HepG2 (cell line): ENCODE measurements at regions not wholly inside any gene's neighbourhood (a gene's known extent, or its start where the extent isn't known, plus 50 kb on each side); places are given as distances from the start of the nearest gene placed in this dataset.

Experiments
- ATAC-seq: fragments of 200-7000 bp; cut with Tn5 transposase; 3 replicates; pipeline ENCODE4 v1.9.1; 2020; ENCODE audit warnings: mild to moderate bottlenecking, moderate library complexity
- BruUV-seq: library from RNA; stranded (reverse); fragments of 400-500 nt; replicated peaks from 2 replicates; lab custom pipeline; 2021; lab: Mats Ljungman, UMichigan
- CTCF ChIA-PET: fragments of 300-600 bp; formaldehyde crosslinking; extraction: SDS; loops from one replicate; lab custom pipeline; 2021; ENCODE audit warnings: low total read pairs, inconsistent platforms, low intra/inter-chr PET ratio; lab: Yijun Ruan, JAX
- POLR2A ChIA-PET: fragments of 350-600 bp; sonication (Branson Sonifier 250); formaldehyde crosslinking; loops from one replicate; lab custom pipeline; 2020; ENCODE audit warnings: antibody characterized with exemption, inconsistent platforms; lab: Yijun Ruan, JAX
- DNase-seq: peaks from one replicate; pipeline ENCODE4 v3.0.0-alpha.2; 2015; ENCODE audit warnings: low spot score
- FAIRE-seq: peaks from 3 replicates; lab custom pipeline; 2011; peaks lifted over from hg19 to GRCh38; lab: Jason Lieb, UNC
- H2AFZ ChIP-seq: one replicate; pipeline ENCODE4 v1.6.1; 2011; ENCODE audit warnings: low read length, inconsistent platforms
- H3K27ac ChIP-seq: fragments of 300-600 bp; 3 replicates; pipeline ENCODE4 v1.8.0; 2011; ENCODE audit warnings: mixed run types, mild to moderate bottlenecking, mixed read lengths, low read length, inconsistent platforms; ENCODE audit not compliant: insufficient read depth; ENCODE audit errors: extremely low read length
- H3K27me3 ChIP-seq, 2 experiments: fragments of 200-600 bp in 1 of 2; 2 replicates in 1 of 2; 3 replicates in 1 of 2; pipeline versions ENCODE4 v1.6.0 to v1.8.0; 2011; ENCODE audit warnings: low read length in 2 of 2, mild to moderate bottlenecking in 2 of 2, moderate library complexity in 2 of 2, inconsistent platforms in 1 of 2; ENCODE audit not compliant: insufficient read depth in 2 of 2, control insufficient read depth in 1 of 2
- H3K36me3 ChIP-seq, 2 experiments: fragments of 200-600 bp in 1 of 2; replicated peaks in 1 of 2; 2 replicates in 1 of 2; 3 replicates in 1 of 2; pipeline versions ENCODE4 v1.5.1 to v1.8.0; 2011; ENCODE audit warnings: low read length in 2 of 2, inconsistent platforms in 1 of 2; ENCODE audit not compliant: insufficient read depth in 2 of 2, control insufficient read depth in 1 of 2
- H3K4me1 ChIP-seq: 2 replicates; pipeline ENCODE4 v1.5.1; 2012; ENCODE audit warnings: low read length, inconsistent platforms; ENCODE audit not compliant: insufficient read depth
- H3K4me2 ChIP-seq: 2 replicates; pipeline ENCODE4 v1.6.0; 2011; ENCODE audit warnings: low read depth, low read length, inconsistent platforms
- H3K4me3 ChIP-seq, 3 experiments: fragments of 200-600 bp in 1 of 3; sonication (generic), shearing (Covaris generic) in 1 of 3; replicated peaks in 1 of 3; 2 replicates each; pipeline ENCODE4 v1.5.1; 2011 to 2016; ENCODE audit warnings: low read length in 3 of 3, inconsistent platforms in 2 of 3, low read depth in 2 of 3, mild to moderate bottlenecking in 2 of 3, control low read depth in 1 of 3, mixed read lengths in 1 of 3; ENCODE audit not compliant: insufficient read depth in 1 of 3
- H3K79me2 ChIP-seq: one replicate; pipeline ENCODE4 v1.6.1; 2011; ENCODE audit warnings: low read length, inconsistent platforms; ENCODE audit not compliant: insufficient read depth
- H3K9ac ChIP-seq: 2 replicates; pipeline ENCODE4 v1.6.0; 2011; ENCODE audit warnings: mild to moderate bottlenecking, low read depth, low read length, inconsistent platforms; ENCODE audit not compliant: insufficient read depth
- H3K9me3 ChIP-seq: 2 replicates; pipeline ENCODE4 v1.5.1; 2012; ENCODE audit warnings: mild to moderate bottlenecking, low read length
- H4K20me1 ChIP-seq: 2 replicates; pipeline ENCODE4 v1.6.0; 2011; ENCODE audit warnings: inconsistent platforms, mild to moderate bottlenecking, low read length, moderate library complexity; ENCODE audit not compliant: insufficient read depth
- CCDC6 ChIP-seq: sonication (generic); formaldehyde crosslinking; IDR thresholded peaks from 2 replicates; pipeline ENCODE4 v1.8.1; 2022; ENCODE audit warnings: mild to moderate bottlenecking, missing genetic modification reagents, moderate library complexity
- GATA4 ChIP-seq: sonication (generic); IDR thresholded peaks from 2 replicates; pipeline ENCODE4 v1.6.1; 2016; ENCODE audit warnings: antibody characterized with exemption, low read depth, borderline replicate concordance
- JUN ChIP-seq: sonication (generic); formaldehyde crosslinking; IDR thresholded peaks from 2 replicates; pipeline ENCODE4 v1.4.0; 2020; ENCODE audit warnings: mild to moderate bottlenecking, missing genetic modification reagents
- KAT8 ChIP-seq: IDR thresholded peaks from 2 replicates; pipeline ENCODE4 v1.6.1; 2016; ENCODE audit warnings: missing genetic modification reagents, missing compliant biosample characterization
- MXD3 ChIP-seq: IDR thresholded peaks from 2 replicates; pipeline ENCODE4 v1.6.1; 2016; ENCODE audit warnings: mild to moderate bottlenecking, missing biosample characterization, missing genetic modification reagents
- NR2F6 ChIP-seq, 2 experiments: IDR thresholded peaks; 2 replicates each; pipeline ENCODE4 v1.6.1; 2016; ENCODE audit warnings: antibody characterized with exemption in 1 of 2, mild to moderate bottlenecking in 1 of 2
- SKIL ChIP-seq: sonication (generic); formaldehyde crosslinking; IDR thresholded peaks from 2 replicates; pipeline ENCODE4 v1.8.0; 2022; ENCODE audit warnings: missing genetic modification reagents, mild to moderate bottlenecking, moderate library complexity, borderline replicate concordance
- SOX6 ChIP-seq, 2 experiments: fragments of 450-650 bp in 1 of 2; sonication (generic) in 1 of 2; formaldehyde crosslinking in 1 of 2; IDR thresholded peaks; 2 replicates each; pipeline versions ENCODE4 v1.4.0 to v1.6.1; 2017 to 2020; ENCODE audit warnings: antibody characterized with exemption in 1 of 2, mild to moderate bottlenecking in 1 of 2, missing genetic modification reagents in 1 of 2
- SP2 ChIP-seq: sonication (generic); formaldehyde crosslinking; IDR thresholded peaks from 2 replicates; pipeline ENCODE4 v1.5.1; 2020; ENCODE audit warnings: mild to moderate bottlenecking, missing genetic modification reagents
- SRSF9 ChIP-seq: fragments of 200-400 bp; formaldehyde crosslinking; IDR thresholded peaks from 2 replicates; pipeline ENCODE4 v1.6.1; 2018; ENCODE audit warnings: borderline replicate concordance, mild to moderate bottlenecking, low read depth, low read length; ENCODE audit not compliant: insufficient read depth, poor library complexity, severe bottlenecking
- TFE3 ChIP-seq: IDR thresholded peaks from 2 replicates; pipeline ENCODE4 v1.6.1; 2016
- TGIF2 ChIP-seq: IDR thresholded peaks from 2 replicates; pipeline ENCODE4 v1.6.1; 2016; ENCODE audit warnings: control low read depth, missing compliant biosample characterization
- USF2 ChIP-seq, 2 experiments: sonication (generic) in 1 of 2; formaldehyde crosslinking in 1 of 2; IDR thresholded peaks; 2 replicates each; pipeline versions ENCODE4 v1.5.1 to v1.6.1; 2011 to 2020; ENCODE audit warnings: borderline replicate concordance in 1 of 2, low read depth in 1 of 2, low read length in 1 of 2, mild to moderate bottlenecking in 1 of 2, missing genetic modification reagents in 1 of 2, moderate library complexity in 1 of 2
- ZBTB46 ChIP-seq: sonication (generic); formaldehyde crosslinking; IDR thresholded peaks from 2 replicates; pipeline ENCODE4 v1.4.0; 2020; ENCODE audit warnings: mild to moderate bottlenecking, missing genetic modification reagents, borderline replicate concordance
- ZNF251 ChIP-seq: sonication (generic); formaldehyde crosslinking; IDR thresholded peaks from 2 replicates; pipeline ENCODE4 v1.9.0; 2021; ENCODE audit warnings: mild to moderate bottlenecking, missing genetic modification reagents
- ZNF430 ChIP-seq: sonication (generic); formaldehyde crosslinking; IDR thresholded peaks from 2 replicates; pipeline ENCODE4 v1.9.0; 2021; ENCODE audit warnings: mild to moderate bottlenecking, missing genetic modification reagents
- ZNF564 ChIP-seq: sonication (generic); formaldehyde crosslinking; IDR thresholded peaks from 2 replicates; pipeline ENCODE4 v1.8.1; 2023; ENCODE audit warnings: mild to moderate bottlenecking, missing genetic modification reagents
- WGBS: methylation state at CpG from one replicate; pipeline ENCODE4 v1.1.6; 2017; ENCODE audit warnings: low lambda C conversion rate; 5-methylcytosine and 5-hydroxymethylcytosine counted together
- in situ Hi-C: cut with HindIII; loops from 2 replicates; pipeline ENCODE4 v1.10.0; 2017; ENCODE audit warnings: low pct_unique_long_range_greater_than_20kb; ENCODE audit not compliant: extremely low pct_ligation_motif_present
- intact Hi-C: fragments of 100-400 bp; cut with micrococcal nuclease; formaldehyde crosslinking; loops from one replicate; pipeline ENCODE4 v1.10.0; 2022; ENCODE audit not compliant: unreplicated experiment

- Histone ChIP-seq H3K27me3 (no peaks in the 10 kb centered on the region), H4K20me1 (no peaks in the 10 kb centered on the region), H3K9me3 (no peaks in the 10 kb centered on the region), H3K36me3 (no peaks in the 10 kb centered on the region), H3K4me2 (no peak overlapping the region), H3K4me1 (no peaks in the 10 kb centered on the region), H3K27ac (no peak overlapping the region), H3K79me2 (no peaks in the 10 kb centered on the region), H3K4me3 (no peak overlapping the region), H3K9ac (no peak overlapping the region), H2AFZ (no peak overlapping the region)
- CTCF ChIA-PET, result no interaction called here
- WGBS, result 9% methylated on average over 3 of the region's 3 CpGs
- in situ Hi-C loops, result no loop called here
- FAIRE-seq, result no peak
- POLR2A ChIA-PET, result no interaction called here
- BruUV-seq, result no TSS peak
- intact Hi-C loops, result no loop called here
- ATAC-seq, result no peak
- no peak for DNase-seq
- no peak for TF ChIP-seq ZNF430
- TF ChIP-seq SOX6 (IDR thresholded peaks at IDR 0.05), result no peak
- TF ChIP-seq SOX6 (CRISPR knock-in tag; IDR thresholded peaks at IDR 0.05), result no peak
- no peak for TF ChIP-seq SRSF9
- no peak for TF ChIP-seq SP2 (CRISPR knock-in tag)
- TF ChIP-seq TFE3, result no peak
- no peak for TF ChIP-seq ZBTB46
- TF ChIP-seq MXD3, result no peak
- no peak for TF ChIP-seq SKIL (CRISPR knock-in tag)
- no peak for TF ChIP-seq TGIF2 (CRISPR knock-in tag)
- TF ChIP-seq ZNF564 (CRISPR knock-in tag), result no peak
- no peak for TF ChIP-seq CCDC6 (CRISPR knock-in tag)
- no peak for TF ChIP-seq JUN (CRISPR knock-in tag)
- TF ChIP-seq KAT8 (CRISPR knock-in tag), result no peak
- TF ChIP-seq USF2 (IDR thresholded peaks at IDR 0.05; ENCODE audit: low read depth, low read length), result no peak
- no peak for TF ChIP-seq USF2 (CRISPR knock-in tag; IDR thresholded peaks at IDR 0.05; ENCODE audit: borderline replicate concordance)
- no peak for TF ChIP-seq GATA4
- TF ChIP-seq NR2F6 (IDR thresholded peaks at IDR 0.05), result no peak
- no peak for TF ChIP-seq NR2F6 (CRISPR knock-in tag; IDR thresholded peaks at IDR 0.05)
- TF ChIP-seq ZNF251 (CRISPR knock-in tag), result no peak
Measured at GRCh38 chr5:174412941-174413340, 311.4 kb upstream of the MSX2 start.
